ENCODE measurements at regions not wholly inside any gene's neighbourhood (a gene's known extent, or its start where the extent isn't known, plus 50 kb on each side); places are given as distances from the start of the nearest gene placed in this dataset.

DNA sequence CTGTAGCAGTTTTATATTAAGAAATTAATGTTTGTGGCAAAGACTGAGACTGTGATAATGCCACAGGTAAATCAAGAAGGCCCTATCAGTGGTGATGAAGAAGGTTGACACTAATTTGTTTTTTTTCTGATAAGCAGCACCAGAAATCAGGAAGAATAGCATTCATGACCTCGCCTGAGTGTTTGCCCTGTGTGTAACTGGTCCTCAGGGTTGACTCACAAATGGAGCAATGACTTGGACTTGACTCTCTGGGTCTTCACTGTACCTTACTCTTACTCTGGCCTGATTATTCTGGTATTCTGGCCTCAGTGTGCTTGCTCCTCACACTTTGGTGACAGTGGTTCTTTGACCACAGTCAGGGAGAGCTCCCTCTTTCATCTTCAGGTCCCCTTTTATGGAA lies 243.9 kb downstream of the HAO1 start:
- H2AFZ ChIP-seq (ENCODE audit: insufficient read depth, low read length, poor library complexity) = no peak overlapping the region
- no peak overlapping the region for H2AK5ac ChIP-seq (ENCODE audit: low read length)
- H3K79me2 ChIP-seq (ENCODE audit: control insufficient read depth, insufficient read depth, low read length, poor library complexity) = no peaks in the 10 kb centered on the region
- no peak overlapping the region for H4K12ac ChIP-seq (ENCODE audit: low read depth, low read length)
- no peak overlapping the region for H4K91ac ChIP-seq (ENCODE audit: low read depth, low read length)
- H3K4ac ChIP-seq (ENCODE audit: low read depth, low read length) = no peak overlapping the region
- no peak overlapping the region for H3K14ac ChIP-seq (ENCODE audit: low read length)
- H3K4me1 ChIP-seq (ENCODE audit: control insufficient read depth in 1 of 2, insufficient read depth in 2 of 2, low read length in 2 of 2) = peaks cover 0 to 4% of the 10 kb centered on the region in 2 experiments
- no peaks in the 10 kb centered on the region for H3K79me1 ChIP-seq (ENCODE audit: low read length)
- H3K27ac ChIP-seq (ENCODE audit: low read depth, low read length) = no peak overlapping the region
- H3K4me3 ChIP-seq (ENCODE audit: low read depth, low read length) = no peak overlapping the region
- peaks cover 1% of the 10 kb centered on the region for H3K9me3 ChIP-seq (ENCODE audit: insufficient read depth, low read depth, low read length)
- no peak for DNase-seq
- H2BK12ac ChIP-seq (ENCODE audit: low read length) = no peak overlapping the region
- no peak overlapping the region for H4K8ac ChIP-seq (ENCODE audit: low read depth, low read length)
- no CpG with 5 or more reads among the region's 1 CpG for WGBS (ENCODE audit: extremely low coverage, insufficient coverage, insufficient read length)
- no peak overlapping the region for H2BK5ac ChIP-seq (ENCODE audit: low read depth, low read length, poor library complexity)
- H2BK120ac ChIP-seq (ENCODE audit: insufficient read depth, low read length, poor library complexity) = no peak overlapping the region
- no peaks in the 10 kb centered on the region for H3K27me3 ChIP-seq (ENCODE audit: insufficient read depth, low read length)
- H3K4me2 ChIP-seq (ENCODE audit: low read length) = no peak overlapping the region
- no peak overlapping the region for H3K9ac ChIP-seq (ENCODE audit: low read length)
- no peaks in the 10 kb centered on the region for H3K36me3 ChIP-seq (ENCODE audit: control insufficient read depth in 1 of 2, insufficient read depth in 2 of 2, low read length in 2 of 2)
- H3K23ac ChIP-seq (ENCODE audit: low read length) = no peak overlapping the region
- no peak overlapping the region for H3K18ac ChIP-seq (ENCODE audit: low read length)

DNA sequence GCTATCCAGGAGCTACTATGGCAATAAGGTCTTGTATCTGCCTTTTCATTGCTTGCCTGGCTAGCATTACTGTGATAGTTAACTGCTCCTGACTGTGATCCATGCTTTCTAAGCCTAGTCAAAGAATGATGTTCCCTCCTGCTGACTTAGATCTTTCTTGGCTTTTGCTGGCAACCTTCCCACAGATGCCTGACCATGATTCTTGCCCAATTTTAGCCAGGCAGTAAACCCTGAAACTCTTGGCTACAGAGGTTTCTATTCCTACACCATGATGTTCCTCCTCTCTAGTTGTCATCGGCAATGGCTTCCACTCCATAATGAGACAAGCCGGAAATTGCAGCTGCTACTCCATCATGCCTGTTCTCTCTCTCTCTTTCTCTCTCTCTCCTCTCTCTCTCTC lies 238.1 kb downstream of the HAO1 start:
- Histone ChIP-seq H3K4me2 (ENCODE audit: low read length) (no peak overlapping the region), H3K27ac (ENCODE audit: low read depth, low read length) (no peak overlapping the region), H3K4ac (ENCODE audit: low read depth, low read length) (no peak overlapping the region), H2BK5ac (ENCODE audit: low read depth, low read length, poor library complexity) (no peak overlapping the region), H3K4me3 (ENCODE audit: low read depth, low read length) (no peak overlapping the region), H3K14ac (ENCODE audit: low read length) (no peak overlapping the region), H2BK120ac (ENCODE audit: insufficient read depth, low read length, poor library complexity) (no peak overlapping the region), H4K91ac (ENCODE audit: low read depth, low read length) (no peak overlapping the region), H2BK12ac (ENCODE audit: low read length) (no peak overlapping the region), H3K18ac (ENCODE audit: low read length) (no peak overlapping the region), H3K36me3 (ENCODE audit: control insufficient read depth in 1 of 2, insufficient read depth in 2 of 2, low read length in 2 of 2) (no peaks in the 10 kb centered on the region), H2AK5ac (ENCODE audit: low read length) (no peak overlapping the region), H3K79me1 (ENCODE audit: low read length) (no peaks in the 10 kb centered on the region), H3K79me2 (ENCODE audit: control insufficient read depth, insufficient read depth, low read length, poor library complexity) (no peaks in the 10 kb centered on the region), H4K8ac (ENCODE audit: low read depth, low read length) (no peak overlapping the region), H3K4me1 (ENCODE audit: control insufficient read depth in 1 of 2, insufficient read depth in 2 of 2, low read length in 2 of 2) (no peaks in the 10 kb centered on the region), H4K12ac (ENCODE audit: low read depth, low read length) (no peak overlapping the region), H3K9ac (ENCODE audit: low read length) (no peak overlapping the region), H3K23ac (ENCODE audit: low read length) (no peak overlapping the region), H2AFZ (ENCODE audit: insufficient read depth, low read length, poor library complexity) (no peak overlapping the region), H3K9me3 (ENCODE audit: insufficient read depth, low read depth, low read length) (peaks cover 1% of the 10 kb centered on the region), H3K27me3 (ENCODE audit: insufficient read depth, low read length) (no peaks in the 10 kb centered on the region)
- no CpG with 5 or more reads among the region's 2 CpGs for WGBS (ENCODE audit: extremely low coverage, insufficient coverage, insufficient read length)
- no peak for DNase-seq

DNA sequence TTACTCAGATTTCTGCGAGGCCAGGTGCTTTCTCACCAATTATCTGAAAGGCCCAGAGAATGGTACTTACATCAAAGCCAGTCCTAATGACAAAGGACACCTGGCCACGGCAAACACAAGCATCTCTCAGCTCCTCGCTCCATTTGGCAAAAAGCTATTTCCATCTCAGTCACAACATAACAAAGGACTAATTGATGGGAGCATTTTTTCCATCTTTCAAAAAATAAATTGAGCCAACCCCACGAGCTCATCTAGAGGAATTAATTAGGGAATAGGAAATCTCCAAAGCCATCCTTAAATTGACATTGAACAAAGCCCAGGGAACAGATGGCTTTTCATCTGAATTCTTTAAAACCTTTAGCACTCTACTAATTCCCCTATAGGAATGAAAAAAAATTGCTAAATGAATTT lies 236.7 kb downstream of the HAO1 start:
- H2AFZ ChIP-seq (ENCODE audit: insufficient read depth, low read length, poor library complexity) = no peak overlapping the region
- H4K8ac ChIP-seq (ENCODE audit: low read depth, low read length) = no peak overlapping the region
- peaks cover 1% of the 10 kb centered on the region for H3K9me3 ChIP-seq (ENCODE audit: insufficient read depth, low read depth, low read length)
- no peak overlapping the region for H3K27ac ChIP-seq (ENCODE audit: low read depth, low read length)
- WGBS (ENCODE audit: extremely low coverage, insufficient coverage, insufficient read length) = no CpG with 5 or more reads among the region's 4 CpGs
- no peak overlapping the region for H3K14ac ChIP-seq (ENCODE audit: low read length)
- no peak overlapping the region for H2BK120ac ChIP-seq (ENCODE audit: insufficient read depth, low read length, poor library complexity)
- H3K36me3 ChIP-seq (ENCODE audit: control insufficient read depth in 1 of 2, insufficient read depth in 2 of 2, low read length in 2 of 2) = no peaks in the 10 kb centered on the region
- H4K12ac ChIP-seq (ENCODE audit: low read depth, low read length) = no peak overlapping the region
- H2AK5ac ChIP-seq (ENCODE audit: low read length) = no peak overlapping the region
- no peak overlapping the region for H3K4me2 ChIP-seq (ENCODE audit: low read length)
- H3K4me3 ChIP-seq (ENCODE audit: low read depth, low read length) = no peak overlapping the region
- H3K18ac ChIP-seq (ENCODE audit: low read length) = no peak overlapping the region
- H3K9ac ChIP-seq (ENCODE audit: low read length) = no peak overlapping the region
- no peak overlapping the region for H4K91ac ChIP-seq (ENCODE audit: low read depth, low read length)
- no peak overlapping the region for H2BK5ac ChIP-seq (ENCODE audit: low read depth, low read length, poor library complexity)
- no peak overlapping the region for H3K23ac ChIP-seq (ENCODE audit: low read length)
- H2BK12ac ChIP-seq (ENCODE audit: low read length) = no peak overlapping the region
- H3K79me2 ChIP-seq (ENCODE audit: control insufficient read depth, insufficient read depth, low read length, poor library complexity) = no peaks in the 10 kb centered on the region
- no peaks in the 10 kb centered on the region for H3K79me1 ChIP-seq (ENCODE audit: low read length)
- H3K4ac ChIP-seq (ENCODE audit: low read depth, low read length) = no peak overlapping the region
- no peaks in the 10 kb centered on the region for H3K4me1 ChIP-seq (ENCODE audit: control insufficient read depth in 1 of 2, insufficient read depth in 2 of 2, low read length in 2 of 2)
- DNase-seq = no peak
- no peaks in the 10 kb centered on the region for H3K27me3 ChIP-seq (ENCODE audit: insufficient read depth, low read length)

DNA sequence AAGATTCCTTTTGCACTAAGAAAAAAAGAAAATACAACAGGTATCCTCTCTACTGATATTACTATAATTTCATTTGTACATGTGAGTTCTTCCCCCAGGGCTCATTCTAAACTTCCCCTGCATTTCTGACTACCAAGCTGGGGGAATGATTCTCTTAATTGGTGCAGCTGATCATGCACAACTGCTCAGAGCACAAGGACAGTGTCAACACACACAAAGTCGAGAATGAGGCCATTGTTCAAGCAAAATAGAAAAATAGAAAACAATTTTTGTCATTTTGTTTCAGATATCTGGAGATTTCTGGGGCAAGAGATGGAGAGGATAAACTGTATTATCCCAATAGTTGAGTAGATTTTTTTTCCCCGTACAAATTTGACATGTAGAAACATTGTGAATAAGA lies 236.3 kb downstream of the HAO1 start:
- no peak overlapping the region for H3K4me2 ChIP-seq (ENCODE audit: low read length)
- H3K9me3 ChIP-seq (ENCODE audit: insufficient read depth, low read depth, low read length) = peaks cover 1% of the 10 kb centered on the region
- whole genome bisulfite sequencing (ENCODE audit: extremely low coverage, insufficient coverage, insufficient read length) = no CpG with 5 or more reads among the region's 2 CpGs

More for the DNA sequence above, 236.3 kb downstream of the HAO1 start:
- no peaks in the 10 kb centered on the region for H3K79me2 ChIP-seq (ENCODE audit: control insufficient read depth, insufficient read depth, low read length, poor library complexity)
- no peak overlapping the region for H3K4me3 ChIP-seq (ENCODE audit: low read depth, low read length)
- H2AK5ac ChIP-seq (ENCODE audit: low read length) = no peak overlapping the region
- H3K4ac ChIP-seq (ENCODE audit: low read depth, low read length) = no peak overlapping the region
- no peaks in the 10 kb centered on the region for H3K36me3 ChIP-seq (ENCODE audit: control insufficient read depth in 1 of 2, insufficient read depth in 2 of 2, low read length in 2 of 2)
- no peak overlapping the region for H4K8ac ChIP-seq (ENCODE audit: low read depth, low read length)
- H2BK5ac ChIP-seq (ENCODE audit: low read depth, low read length, poor library complexity) = no peak overlapping the region
- H3K79me1 ChIP-seq (ENCODE audit: low read length) = no peaks in the 10 kb centered on the region
- no peak overlapping the region for H3K18ac ChIP-seq (ENCODE audit: low read length)
- no peak overlapping the region for H2BK120ac ChIP-seq (ENCODE audit: insufficient read depth, low read length, poor library complexity)
- H3K27me3 ChIP-seq (ENCODE audit: insufficient read depth, low read length) = no peaks in the 10 kb centered on the region
- no peak overlapping the region for H4K12ac ChIP-seq (ENCODE audit: low read depth, low read length)
- no peak overlapping the region for H3K14ac ChIP-seq (ENCODE audit: low read length)
- no peak overlapping the region for H2AFZ ChIP-seq (ENCODE audit: insufficient read depth, low read length, poor library complexity)
- no peak overlapping the region for H4K91ac ChIP-seq (ENCODE audit: low read depth, low read length)
- no peak for DNase-seq
- no peak overlapping the region for H3K9ac ChIP-seq (ENCODE audit: low read length)
- no peaks in the 10 kb centered on the region for H3K4me1 ChIP-seq (ENCODE audit: control insufficient read depth in 1 of 2, insufficient read depth in 2 of 2, low read length in 2 of 2)
- H2BK12ac ChIP-seq (ENCODE audit: low read length) = no peak overlapping the region
- H3K23ac ChIP-seq (ENCODE audit: low read length) = no peak overlapping the region
- no peak overlapping the region for H3K27ac ChIP-seq (ENCODE audit: low read depth, low read length)

Data from trophoblast cell (in vitro differentiated cells and primary cell).